Hematopoietic multipotent progenitor cell treated with erythropoietin and hydrocortisone succinate and interleukin-3 and kit ligand, for 6 days (in vitro differentiated cells): ENCODE measurements at regions not wholly inside any gene's neighbourhood (a gene's known extent, or its start where the extent isn't known, plus 50 kb on each side); places are given as distances from the start of the nearest gene placed in this dataset.

Source experiments
- DNase-seq: peaks from one replicate; pipeline ENCODE4 v3.0.0-alpha.2; 2015

DNA sequence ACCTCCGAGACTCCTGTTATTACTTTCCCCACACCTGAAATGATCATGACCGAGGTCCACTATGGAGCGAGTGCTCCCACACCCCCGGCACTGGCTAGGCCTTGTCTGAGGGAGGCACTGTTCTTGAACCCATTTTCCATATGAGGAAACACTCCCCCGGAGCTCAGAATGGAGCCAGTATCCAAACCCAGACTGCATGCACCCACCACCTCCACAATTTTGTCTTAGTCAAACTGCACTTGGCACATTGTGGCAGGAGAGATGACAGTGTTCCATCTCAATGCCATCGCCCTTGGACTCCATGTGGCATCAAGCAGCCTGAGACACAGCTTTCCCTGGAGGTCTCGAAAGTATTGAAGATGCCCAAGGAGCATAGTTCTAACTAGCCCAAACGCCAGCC is 154.1 kb downstream of the NUP210 start:
- DNase-seq, result no peak

DNA sequence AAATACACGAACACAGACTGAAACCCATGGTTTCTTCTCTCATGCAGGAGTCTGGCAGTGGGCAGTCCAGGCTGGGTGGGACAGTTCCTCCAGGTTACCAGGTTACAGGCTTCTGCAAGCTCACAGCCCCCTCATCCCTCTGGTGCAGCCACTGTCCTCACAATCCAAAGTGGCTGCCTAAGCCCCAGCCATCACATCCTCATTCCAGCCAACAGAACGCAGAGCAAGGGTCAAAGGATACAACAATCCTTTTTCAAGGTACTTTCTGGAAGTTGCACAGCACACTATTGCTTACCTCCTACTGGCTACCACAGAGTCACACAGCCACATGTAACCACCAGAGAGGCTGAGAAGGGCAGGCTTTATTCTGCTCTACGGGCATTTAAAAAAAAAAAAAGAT is 154.6 kb downstream of the NUP210 start:
- DNase-seq, result no peak

DNA sequence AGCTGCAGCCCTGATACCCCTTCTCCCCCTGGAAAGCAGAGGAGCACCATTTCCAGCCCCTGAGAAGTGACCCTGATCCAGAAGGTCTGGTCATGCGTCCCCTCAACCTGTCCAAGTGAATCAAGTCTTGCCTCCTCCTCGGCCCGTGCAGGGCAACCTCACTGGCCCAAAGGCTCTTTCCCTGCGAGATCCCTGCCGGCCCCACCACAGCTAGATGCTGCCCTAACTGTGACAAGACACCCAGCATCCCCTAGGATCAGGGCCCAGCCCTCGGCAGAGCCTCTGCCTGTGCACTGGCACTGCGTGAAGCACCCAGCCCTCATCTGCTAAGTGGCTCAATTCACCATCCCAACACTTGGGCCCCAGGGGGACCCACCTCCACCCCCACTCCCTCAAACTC is 155.1 kb downstream of the NUP210 start:
- DNase-seq, result no peak

DNA sequence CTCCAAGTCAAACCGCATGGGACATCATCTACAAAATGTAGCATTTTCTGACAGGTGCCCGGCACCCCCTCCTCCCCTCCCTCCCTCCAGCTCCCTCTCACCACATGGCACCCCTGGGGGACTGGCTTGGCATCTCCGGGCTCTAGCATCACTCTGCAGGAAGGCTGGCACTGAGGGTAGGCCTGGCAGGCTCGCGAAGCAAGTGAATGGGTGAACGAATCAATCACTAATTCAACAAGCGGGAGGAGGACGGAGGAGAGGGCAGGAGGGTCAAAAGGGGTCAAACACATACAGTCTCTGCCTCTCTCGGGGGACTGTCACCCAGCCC is 155.7 kb downstream of the NUP210 start:
- DNase-seq, result no peak

DNA sequence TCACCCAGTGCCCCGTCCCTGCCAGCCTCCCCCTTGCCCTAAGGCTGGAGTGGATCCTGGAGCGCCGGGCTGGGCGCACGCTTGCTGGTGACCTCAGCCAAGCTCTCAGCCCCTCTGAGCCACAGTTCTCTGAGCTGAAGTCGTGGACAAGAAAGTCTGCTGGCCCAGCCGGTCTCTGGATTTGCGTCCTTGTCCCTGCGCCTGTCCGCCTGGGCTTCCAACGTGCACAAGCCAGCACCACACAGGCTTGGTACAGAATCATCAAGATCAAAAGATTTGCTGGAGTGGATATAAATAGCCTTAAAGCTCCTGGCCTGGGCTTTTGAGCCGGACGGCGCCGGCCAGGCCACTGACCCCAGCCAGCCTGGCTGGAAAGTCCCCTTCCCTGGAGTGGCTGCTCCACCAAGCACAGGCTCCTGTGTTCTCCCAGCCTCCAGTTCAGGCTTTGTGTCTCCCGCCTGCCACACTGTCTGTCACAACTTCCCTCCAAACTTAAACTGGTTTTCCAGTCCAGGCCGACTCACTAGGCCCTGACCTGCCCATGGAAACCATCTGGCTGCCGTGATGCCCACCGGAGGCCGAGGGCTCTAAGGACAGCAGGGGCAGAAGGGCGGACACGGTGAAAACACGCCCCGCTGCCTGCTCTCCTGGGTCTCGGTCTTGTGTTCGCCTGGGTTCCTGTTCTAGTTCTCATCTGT is 156.2 kb downstream of the NUP210 start:
- no peak for DNase-seq

DNA sequence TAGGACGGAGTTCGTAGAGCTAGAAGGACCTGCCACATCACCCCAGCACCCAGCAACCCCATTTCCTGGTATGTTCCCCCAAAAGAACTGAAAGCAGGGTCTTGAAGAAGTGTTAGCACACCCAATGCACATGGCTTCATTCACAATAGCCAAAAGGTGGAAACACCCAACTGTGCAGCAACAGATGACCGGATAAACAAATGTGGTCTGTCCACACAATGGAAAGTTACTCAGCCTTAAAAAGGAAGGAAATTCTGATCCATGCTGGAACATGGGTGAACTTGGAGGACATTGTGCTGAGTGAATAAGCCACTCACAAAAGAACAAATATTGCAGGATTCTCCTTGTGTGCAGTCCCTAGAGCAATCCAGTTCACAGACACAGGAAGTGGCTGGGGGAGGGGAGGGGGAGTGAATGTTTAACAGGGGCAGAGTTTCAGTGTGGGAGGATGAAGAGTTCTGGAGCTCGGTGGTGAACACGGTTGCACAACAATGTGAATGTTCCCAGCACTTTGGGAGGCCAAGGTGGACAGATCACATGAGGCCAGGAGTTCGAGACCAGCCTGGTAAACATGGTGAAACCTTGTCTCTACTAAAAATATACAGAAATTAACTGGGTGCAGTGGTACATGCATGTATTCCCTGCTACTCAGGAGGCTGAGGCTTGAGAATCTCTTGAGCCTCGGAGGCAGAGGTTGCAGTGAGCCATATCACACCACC is 157.5 kb downstream of the NUP210 start:
- no peak for DNase-seq

DNA sequence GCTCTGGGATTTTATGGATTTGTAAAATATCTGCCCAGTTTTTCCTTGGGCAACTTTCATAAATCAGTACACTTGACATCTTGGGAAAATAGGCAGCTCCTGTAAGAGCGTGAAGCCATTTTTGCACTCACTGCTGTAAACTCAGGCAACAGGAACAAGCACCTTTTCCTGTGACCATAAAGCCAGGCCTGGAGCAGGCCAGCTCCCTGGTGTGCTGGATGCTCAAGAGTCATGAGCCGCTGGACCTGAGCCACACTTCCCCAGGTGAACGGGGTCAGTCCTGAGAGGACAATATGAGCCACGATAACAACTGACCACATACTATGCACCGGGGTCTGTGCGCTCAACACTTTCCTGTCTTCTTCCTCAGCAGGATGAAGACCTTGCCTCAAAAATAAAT is 158.2 kb downstream of the NUP210 start:
- DNase-seq, result no peak

DNA sequence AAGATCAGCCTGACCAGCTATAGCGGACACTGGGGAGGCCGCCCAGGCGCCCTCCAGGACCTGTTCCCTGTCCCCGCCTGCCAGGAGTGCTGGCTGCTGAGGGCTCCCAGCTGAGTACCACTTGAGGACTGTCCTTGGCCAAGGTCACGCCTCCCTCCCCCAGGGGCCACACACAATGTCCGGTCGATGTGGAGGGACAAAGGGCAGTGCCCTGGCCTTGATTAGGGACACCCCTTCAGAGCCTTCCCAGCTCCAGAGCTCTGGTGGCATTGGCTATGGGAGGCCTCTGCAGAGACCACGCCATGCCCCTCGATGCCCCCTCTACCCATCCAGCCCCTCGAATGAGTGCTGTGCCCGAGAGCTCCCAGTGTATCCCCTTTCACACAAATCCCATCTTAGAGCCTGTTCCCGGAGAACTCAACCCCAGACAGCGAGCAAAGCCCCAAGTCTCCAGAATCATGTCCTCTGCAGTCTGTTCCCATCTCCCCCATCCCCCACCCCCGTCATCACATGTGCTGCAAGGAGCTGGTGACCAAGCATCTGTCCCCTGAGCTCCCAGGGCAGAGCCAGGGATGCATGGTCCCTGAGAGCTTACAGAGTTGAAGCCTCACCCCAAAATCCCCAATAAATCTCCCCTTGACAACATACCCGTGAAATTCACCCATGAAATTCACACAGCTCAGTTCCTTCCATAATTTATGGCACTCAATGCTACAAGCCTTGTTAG is 158.9 kb downstream of the NUP210 start:
- DNase-seq, result no peak

DNA sequence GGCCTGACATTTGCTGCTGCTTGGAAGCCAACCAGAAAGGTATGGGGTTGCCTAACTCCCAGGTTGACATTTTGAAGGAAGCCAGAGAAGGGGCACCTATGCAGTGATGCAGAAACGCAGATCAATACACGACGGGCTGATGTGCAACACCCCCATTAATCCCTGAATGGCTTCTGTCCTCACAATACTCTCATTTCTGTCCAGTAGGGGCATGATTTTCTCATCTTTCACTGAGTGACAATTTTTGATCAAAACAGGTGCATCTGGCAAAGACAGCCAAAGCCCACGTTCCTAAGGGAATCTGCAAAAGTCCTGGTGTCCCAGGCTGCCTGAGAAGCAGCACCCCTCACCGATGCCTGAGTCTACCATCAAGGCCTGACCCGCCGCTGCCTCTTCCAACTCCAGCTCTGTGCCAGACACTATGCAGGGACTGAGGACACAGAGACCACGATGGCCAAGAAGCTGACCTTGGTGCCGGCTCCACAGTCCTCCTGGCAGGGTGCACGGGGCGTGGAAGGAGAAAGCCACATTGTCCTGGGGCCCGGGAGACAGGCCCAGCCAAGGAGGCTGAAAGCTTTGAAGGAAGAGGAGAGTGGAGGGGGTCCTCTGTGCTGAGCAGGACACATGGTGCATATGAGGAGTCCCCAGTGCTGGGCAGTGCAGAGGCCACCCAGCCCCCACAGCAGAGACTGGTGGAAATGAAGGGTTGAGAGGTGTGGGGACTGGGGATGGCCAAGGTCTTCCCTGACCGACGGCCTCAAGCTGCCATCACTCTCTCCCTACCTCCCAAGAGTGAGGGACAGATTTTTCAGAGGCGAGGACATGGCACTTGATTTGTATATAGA is 159.6 kb downstream of the NUP210 start:
- no peak for DNase-seq

DNA sequence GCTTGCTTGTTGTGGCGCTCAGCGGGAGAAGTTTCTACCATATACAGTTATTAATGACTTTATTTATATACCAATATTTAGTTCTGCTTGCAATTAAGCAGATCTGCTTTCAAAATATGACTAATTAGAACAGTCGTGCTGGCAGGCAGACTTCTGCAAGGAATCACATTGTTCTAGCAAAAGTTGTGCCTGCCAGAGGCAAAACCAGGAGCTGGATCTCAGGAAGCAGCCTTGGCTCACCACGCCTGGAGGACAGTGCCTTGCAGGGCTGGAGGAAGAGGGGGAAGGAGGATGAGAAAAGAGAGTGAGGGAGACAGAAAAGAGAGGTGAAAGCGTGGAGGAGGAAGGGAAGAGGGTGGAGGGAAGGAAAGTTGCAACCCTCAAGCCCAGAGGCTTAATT is 160.3 kb downstream of the NUP210 start:
- no peak for DNase-seq

DNA sequence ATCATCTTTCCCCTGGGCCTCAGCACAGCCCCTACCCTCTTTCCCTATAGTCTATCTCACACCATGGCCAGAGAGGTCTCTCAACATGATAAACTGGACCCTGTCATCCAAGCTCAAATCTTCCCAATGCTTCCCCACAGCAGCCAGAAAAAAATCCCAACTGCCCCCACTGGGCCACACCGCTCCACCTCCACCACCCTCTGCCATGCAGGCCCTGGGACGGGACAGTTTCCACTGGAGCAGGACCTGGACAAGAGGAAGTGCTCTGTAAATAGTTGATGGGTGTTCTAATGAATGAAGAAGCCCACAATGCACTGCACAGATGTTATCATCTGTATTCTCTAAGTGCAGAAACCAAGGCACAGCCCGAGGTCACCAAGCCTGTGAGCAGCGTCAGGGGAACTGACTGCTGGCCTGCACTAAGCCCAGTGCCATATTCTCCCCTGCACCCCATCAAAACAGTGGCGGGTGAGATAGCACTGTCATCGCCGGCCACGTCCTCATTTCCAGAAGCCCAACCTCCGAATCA is 161.1 kb downstream of the NUP210 start:
- no peak for DNase-seq

DNA sequence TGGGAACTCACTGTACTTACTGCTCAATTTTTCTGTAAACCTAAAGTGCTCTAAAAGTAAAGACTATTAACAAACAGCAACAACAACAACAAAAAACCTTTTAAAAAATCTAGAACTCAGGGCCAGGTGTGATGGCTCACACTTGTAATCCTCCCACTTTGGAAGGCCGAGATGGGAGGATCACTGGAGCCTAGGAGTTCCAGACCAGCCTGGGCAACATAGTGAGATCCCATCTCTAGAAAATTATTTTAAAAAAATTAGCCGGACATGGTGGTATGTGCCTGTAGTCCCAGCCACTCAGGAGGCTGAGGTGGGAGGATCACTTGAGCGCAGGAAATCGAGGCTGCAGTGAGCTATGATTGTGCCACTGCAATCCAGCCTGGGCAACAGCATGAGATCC is 161.8 kb downstream of the NUP210 start:
- DNase-seq, result no peak

DNA sequence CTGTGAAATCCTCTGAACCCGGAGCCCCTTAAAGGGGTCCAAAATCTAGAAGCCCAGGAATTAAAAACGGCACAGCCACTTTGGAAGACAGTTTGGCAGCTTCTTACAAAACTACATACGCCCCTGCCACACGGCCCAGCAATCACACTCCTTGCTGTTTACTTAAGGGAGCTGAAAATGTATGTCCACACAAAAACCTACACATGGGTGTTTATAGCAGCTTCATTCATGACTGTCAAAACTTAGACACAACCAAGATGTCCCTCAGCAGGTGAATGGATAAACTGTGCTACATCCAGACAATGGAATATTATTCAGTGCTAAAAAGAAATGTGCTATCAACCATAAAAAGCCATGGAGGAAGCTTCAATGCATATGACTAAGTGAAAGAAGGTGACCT is 162.5 kb downstream of the NUP210 start:
- DNase-seq, result no peak

DNA sequence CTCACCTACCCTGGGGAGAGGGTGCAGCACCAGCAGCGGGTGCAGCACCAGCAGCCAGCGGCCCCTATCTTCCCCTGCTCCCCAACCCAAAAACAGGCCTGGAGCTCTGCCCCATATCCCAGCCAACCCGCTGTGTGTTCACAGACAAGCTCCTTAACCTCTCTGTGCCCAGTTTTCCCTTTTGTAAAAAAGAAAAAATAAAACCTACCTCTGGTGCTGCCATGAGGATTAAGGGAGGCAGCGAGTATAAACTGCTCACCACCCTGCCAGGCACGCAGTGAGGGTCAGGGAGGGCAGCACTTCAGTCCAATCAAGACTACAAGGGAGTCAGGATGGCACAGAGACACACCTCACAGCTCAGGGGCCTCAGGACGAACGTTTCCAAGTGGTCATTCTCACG is 163.3 kb downstream of the NUP210 start:
- no peak for DNase-seq

DNA sequence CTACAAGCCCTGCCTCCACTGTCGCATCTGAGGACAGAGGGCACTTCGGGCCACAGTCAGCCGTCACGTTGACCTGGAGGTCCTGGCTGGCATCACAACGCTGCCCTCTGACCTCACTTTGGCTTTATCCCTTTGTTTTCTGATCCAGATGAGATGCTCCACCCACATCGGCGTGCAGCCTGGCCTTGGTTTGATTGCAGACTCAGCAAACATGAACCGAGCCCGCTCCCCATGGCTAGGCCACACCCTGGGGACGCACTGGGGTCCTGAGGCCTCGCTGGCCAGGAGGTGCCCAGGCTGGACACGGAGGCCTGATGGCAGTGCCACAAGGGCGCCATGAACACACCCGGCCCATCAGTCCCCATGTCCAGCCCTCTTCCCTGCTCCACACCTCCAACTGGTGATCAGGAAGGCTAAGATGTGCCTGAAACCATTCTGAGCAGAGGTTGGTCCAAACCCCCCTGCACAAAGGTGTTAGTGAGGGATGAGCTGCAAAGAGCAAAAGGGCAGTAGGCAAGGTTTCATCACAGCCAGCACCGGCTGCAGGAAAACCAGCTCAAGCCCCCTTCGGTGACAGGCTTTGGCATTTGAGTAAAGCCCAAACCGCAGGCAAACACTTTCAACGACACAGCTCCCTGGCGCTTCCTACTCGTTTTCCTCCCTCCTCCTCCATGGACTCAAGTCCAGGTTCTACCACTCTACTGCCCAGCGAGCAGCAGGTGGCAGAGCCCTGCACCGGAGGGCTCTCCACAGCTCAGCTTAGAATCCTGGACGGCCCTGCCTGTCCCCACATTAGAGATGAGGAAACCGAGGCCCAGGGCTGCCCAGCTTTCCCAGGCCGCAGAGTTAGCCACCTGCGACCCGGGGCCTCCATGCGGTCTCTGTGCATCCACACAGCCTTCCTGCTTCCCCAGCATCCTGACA is 165.8 kb downstream of the NUP210 start:
- no peak for DNase-seq

DNA sequence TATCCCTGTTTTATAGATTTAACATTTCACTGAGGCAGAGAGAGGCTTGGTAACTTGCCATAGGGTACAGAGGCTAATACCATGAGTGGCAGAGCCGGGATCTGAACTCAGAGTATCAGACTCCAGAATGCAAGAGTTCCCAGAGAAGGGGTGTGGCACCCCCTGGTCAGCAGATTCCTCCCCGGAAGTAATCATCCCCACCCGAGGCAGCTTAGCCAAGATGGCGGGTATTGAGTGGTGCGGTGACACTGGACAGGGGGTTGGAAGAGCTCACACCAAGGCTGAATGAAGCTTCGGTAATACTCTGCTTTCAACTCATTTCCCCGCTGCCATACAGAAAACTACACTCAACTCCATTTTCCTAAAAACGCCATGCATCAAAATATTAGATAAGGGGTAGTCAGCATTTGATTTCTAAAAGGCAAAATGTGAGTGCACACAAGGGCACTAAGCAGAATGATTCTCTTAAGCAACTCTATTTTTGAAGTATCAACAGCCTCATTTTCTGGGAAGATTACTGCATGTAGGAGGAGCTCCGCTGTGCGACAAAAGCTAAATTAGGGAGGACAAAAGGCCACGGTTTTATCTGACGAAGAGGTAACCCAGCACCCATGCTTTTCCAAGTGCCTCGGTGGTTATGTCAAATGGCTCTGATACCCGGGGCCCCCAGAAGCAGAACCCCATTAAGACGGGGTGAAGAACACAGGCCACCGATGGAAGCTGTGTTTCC is 166.7 kb downstream of the NUP210 start:
- DNase-seq, result no peak

DNA sequence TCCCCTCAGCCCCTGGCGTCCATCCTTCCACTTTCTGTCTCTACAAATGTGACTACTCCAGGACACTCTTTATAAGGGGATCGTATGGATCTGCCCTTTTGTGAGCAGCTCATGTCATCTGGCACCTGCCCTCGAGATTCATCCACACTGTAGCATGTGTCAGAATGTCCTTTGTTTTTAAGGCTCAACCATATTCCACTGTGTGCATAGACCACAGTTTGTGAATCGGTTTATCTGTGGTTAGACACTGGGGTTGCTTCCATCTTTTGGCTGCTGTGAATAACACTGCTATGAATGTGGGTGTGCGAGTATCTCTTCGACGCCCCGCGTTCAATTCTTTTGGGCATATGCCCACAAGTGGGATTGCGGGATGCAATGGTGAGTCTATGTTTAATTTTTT is 167.9 kb downstream of the NUP210 start:
- no peak for DNase-seq

DNA sequence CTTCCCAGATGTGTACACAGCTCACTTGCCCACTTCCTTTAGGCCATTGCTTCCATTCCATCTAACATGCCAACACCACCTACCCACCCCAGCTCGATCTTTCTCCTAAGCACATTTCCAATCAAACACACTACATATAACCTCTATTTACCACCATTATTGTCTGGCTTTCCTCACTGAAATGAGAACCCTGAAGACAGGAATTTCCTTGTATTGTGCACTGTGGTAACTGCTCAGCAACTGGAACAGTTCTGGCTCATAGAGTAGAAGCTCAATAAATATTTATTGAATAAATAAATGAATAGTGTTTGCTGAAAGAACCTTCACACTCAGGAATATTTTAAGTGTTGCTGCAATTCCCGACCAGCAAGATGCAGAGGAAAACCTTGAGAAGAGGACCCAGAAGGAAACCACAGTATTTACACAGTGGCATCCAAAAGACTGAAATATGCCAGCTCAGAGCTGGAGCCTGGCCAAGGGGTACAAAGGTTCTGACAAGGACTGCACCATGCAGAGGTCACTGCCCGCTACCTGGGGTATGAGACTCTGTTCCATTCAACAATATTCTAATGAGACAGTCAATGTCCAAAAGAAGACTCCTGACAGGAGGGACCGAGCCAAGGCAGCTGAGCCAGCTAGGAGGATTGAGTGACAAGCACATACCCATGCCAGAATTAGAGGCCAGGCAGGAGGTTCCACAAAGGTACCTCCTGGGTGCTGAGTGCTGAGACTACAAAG is 168.8 kb downstream of the NUP210 start:
- DNase-seq, result no peak

DNA sequence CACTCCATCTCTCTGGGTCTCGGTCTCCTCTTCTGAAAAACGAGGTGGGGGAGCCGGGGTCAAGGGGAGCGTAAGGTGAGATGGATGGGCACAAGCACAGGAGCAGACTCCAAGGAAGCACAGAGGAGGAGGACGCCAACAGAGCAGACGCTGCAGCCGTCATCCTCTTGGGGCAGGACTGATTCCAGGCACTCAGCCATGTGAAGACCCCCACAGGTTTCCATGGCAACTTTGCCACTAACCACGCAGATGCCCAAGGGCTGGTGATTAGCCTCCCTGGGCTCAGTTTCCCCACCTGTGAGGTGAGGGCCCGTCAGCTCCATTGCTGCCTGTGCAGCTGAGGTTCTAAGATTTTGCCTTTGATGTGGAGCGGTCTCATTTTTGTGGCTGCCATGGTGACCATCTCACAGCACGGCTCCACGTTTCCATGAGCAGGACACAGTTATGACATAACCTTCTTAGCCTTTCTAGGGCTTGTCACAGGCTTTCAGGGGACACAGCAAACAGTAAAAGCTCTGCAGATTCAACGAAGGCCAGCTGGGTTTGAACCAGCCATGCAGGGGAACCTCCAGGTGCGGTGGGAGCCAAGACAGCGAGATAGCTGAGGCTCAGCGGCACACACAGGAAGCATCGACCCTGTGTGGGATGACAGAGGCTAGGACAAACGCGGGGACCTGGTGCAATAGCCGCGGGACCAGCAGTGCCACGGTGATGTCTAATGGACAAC is 170.3 kb downstream of the NUP210 start:
- DNase-seq, result no peak

DNA sequence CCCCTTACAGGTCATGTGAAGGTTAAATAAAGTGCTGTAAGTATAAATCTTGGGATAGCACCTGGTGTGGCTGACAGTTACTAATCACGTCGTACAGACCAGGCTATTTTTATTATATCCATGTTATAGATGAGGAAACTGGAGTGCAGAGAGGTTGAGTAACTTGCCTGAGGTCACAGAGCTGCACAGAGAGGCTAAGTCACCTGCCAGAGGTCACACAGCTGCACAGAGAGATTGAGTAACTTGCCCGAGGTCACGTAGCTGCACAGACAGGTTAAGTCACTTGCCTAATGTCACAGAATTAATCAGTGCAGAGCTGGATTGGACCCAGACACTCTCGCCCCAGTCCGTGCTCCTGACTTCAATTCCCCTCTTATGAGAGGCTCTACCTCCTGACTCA is 171.5 kb downstream of the NUP210 start:
- DNase-seq, result no peak
